H1 (cell line): ENCODE measurements at regions not wholly inside any gene's neighbourhood (a gene's known extent, or its start where the extent isn't known, plus 50 kb on each side); places are given as distances from the start of the nearest gene placed in this dataset.
A peak's percentile ranks its signal among the peaks of the same experiment; 100 is the strongest.

Experiments used
- CTCF ChIA-PET: fragments of 300-600 bp; sonication (Branson Sonifier 250); formaldehyde crosslinking; loops from one replicate; lab custom pipeline; 2021; ENCODE audit not compliant: partially characterized antibody; lab: Charles Lee
- POLR2A ChIA-PET: fragments of 300-600 bp; sonication (Branson Sonifier 250); formaldehyde crosslinking; loops from one replicate; lab custom pipeline; 2021; ENCODE audit warnings: inconsistent platforms; ENCODE audit not compliant: partially characterized antibody; lab: Charles Lee
- DNase-seq, 2 experiments: peaks; one replicate each; pipeline versions ENCODE4 v3.0.0 to v3.0.0-alpha.2; 2010 to 2022; ENCODE audit warnings: low spot score in 2 of 2, low read depth in 1 of 2, mixed read lengths in 1 of 2
- FAIRE-seq: peaks from 2 replicates; lab custom pipeline; 2011; peaks lifted over from hg19 to GRCh38; lab: Jason Lieb, UNC
- H2AFZ ChIP-seq: 2 replicates; pipeline ENCODE4 v1.8.1; 2012; ENCODE audit warnings: low read length, inconsistent platforms
- H2AK5ac ChIP-seq: 2 replicates; pipeline ENCODE4 v1.6.1; 2013; ENCODE audit warnings: low read depth, low read length
- H2BK120ac ChIP-seq: replicated peaks from 2 replicates; pipeline ENCODE3; 2013; ENCODE audit warnings: low read depth, low read length, inconsistent platforms
- H2BK12ac ChIP-seq: 2 replicates; pipeline ENCODE4 v1.6.1; 2013; ENCODE audit warnings: low read depth, low read length
- H2BK15ac ChIP-seq: 2 replicates; pipeline ENCODE4 v1.6.1; 2013; ENCODE audit warnings: low read length
- H2BK20ac ChIP-seq: 2 replicates; pipeline ENCODE4 v1.6.1; 2013; ENCODE audit warnings: low read length
- H2BK5ac ChIP-seq: 2 replicates; pipeline ENCODE4 v1.6.1; 2013; ENCODE audit warnings: low read depth, low read length
- H3K14ac ChIP-seq: 2 replicates; pipeline ENCODE4 v1.6.1; 2013; ENCODE audit warnings: inconsistent platforms; ENCODE audit not compliant: insufficient read length
- H3K18ac ChIP-seq: 2 replicates; pipeline ENCODE4 v1.6.1; 2013; ENCODE audit warnings: low read length; ENCODE audit errors: extremely low read depth
- H3K23ac ChIP-seq: 2 replicates; pipeline ENCODE4 v1.6.1; 2013; ENCODE audit warnings: inconsistent platforms; ENCODE audit not compliant: insufficient read length
- H3K23me2 ChIP-seq: 2 replicates; pipeline ENCODE4 v1.6.1; 2013; ENCODE audit warnings: low read depth, low read length
- H3K27ac ChIP-seq: 2 replicates; pipeline ENCODE4 v1.6.1; 2011; ENCODE audit warnings: low read depth, low read length, inconsistent platforms
- H3K27me3 ChIP-seq, 4 experiments: replicated peaks in 1 of 4; 1 replicate in 1 of 4; 2 replicates in 3 of 4; pipeline versions ENCODE4 v1.6.1 to v1.8.1; 2011 to 2013; ENCODE audit warnings: low read length in 3 of 4, mild to moderate bottlenecking in 3 of 4, inconsistent platforms in 2 of 4, mixed read lengths in 2 of 4, moderate library complexity in 1 of 4; ENCODE audit not compliant: control insufficient read depth in 3 of 4, insufficient read depth in 3 of 4; ENCODE audit errors: extremely low read depth in 1 of 4
- H3K36me3 ChIP-seq, 4 experiments: 2 replicates each; pipeline versions ENCODE4 v1.6.1 to v1.8.1; 2011 to 2013; ENCODE audit warnings: mild to moderate bottlenecking in 4 of 4, low read length in 3 of 4, moderate library complexity in 2 of 4, control low read depth in 1 of 4, inconsistent platforms in 1 of 4; ENCODE audit not compliant: insufficient read depth in 4 of 4, control insufficient read depth in 2 of 4
- H3K4ac ChIP-seq: replicated peaks from 2 replicates; pipeline ENCODE3; 2013; ENCODE audit warnings: low read length, low read depth, mixed read lengths, inconsistent platforms; ENCODE audit not compliant: insufficient read length
- H3K4me1 ChIP-seq, 4 experiments: replicated peaks in 1 of 4; 1 replicate in 1 of 4; 2 replicates in 3 of 4; pipeline versions ENCODE4 v1.6.1 to v1.8.1; 2011 to 2013; ENCODE audit warnings: low read length in 3 of 4, inconsistent platforms in 2 of 4, mixed read lengths in 1 of 4; ENCODE audit not compliant: insufficient read depth in 4 of 4, control insufficient read depth in 3 of 4
- H3K4me2 ChIP-seq, 2 experiments: 2 replicates each; pipeline versions ENCODE4 v1.6.1 to v1.8.1; 2011 to 2013; ENCODE audit warnings: low read depth in 2 of 2, low read length in 2 of 2, control low read depth in 1 of 2, inconsistent platforms in 1 of 2, mild to moderate bottlenecking in 1 of 2; ENCODE audit not compliant: insufficient read depth in 1 of 2
- H3K4me3 ChIP-seq, 4 experiments: fragments of 200-600, 300-600 bp in 1 of 4; sonication (generic), shearing (Covaris generic), sonication (Bioruptor Twin) in 1 of 4; 2 replicates each; pipeline versions ENCODE4 v1.5.1 to v1.8.1; 2011 to 2016; ENCODE audit warnings: low read length in 4 of 4, low read depth in 3 of 4, control low read depth in 2 of 4, inconsistent platforms in 2 of 4, mild to moderate bottlenecking in 2 of 4, mixed read lengths in 1 of 4, moderate library complexity in 1 of 4; ENCODE audit not compliant: insufficient read depth in 2 of 4; ENCODE audit errors: extremely low read depth in 1 of 4
- H3K56ac ChIP-seq: replicated peaks from 2 replicates; pipeline ENCODE3; 2013; ENCODE audit warnings: low read depth, mild to moderate bottlenecking, mixed read lengths, low read length, inconsistent platforms; ENCODE audit not compliant: insufficient read length
- H3K79me1 ChIP-seq: 2 replicates; pipeline ENCODE4 v1.6.1; 2013; ENCODE audit warnings: low read depth, low read length, control low read depth
- H3K79me2 ChIP-seq, 2 experiments: 2 replicates each; pipeline versions ENCODE4 v1.6.1 to v1.8.1; 2012 to 2013; ENCODE audit warnings: low read length in 2 of 2, mild to moderate bottlenecking in 2 of 2, inconsistent platforms in 1 of 2; ENCODE audit not compliant: insufficient read depth in 2 of 2, control insufficient read depth in 1 of 2
- H3K9ac ChIP-seq, 4 experiments: replicated peaks in 1 of 4; 1 replicate in 1 of 4; 2 replicates in 3 of 4; pipeline versions ENCODE4 v1.6.1 to v1.8.1; 2011 to 2013; ENCODE audit warnings: low read depth in 3 of 4, low read length in 3 of 4, control low read depth in 2 of 4, mild to moderate bottlenecking in 2 of 4, moderate library complexity in 2 of 4, inconsistent platforms in 1 of 4; ENCODE audit errors: extremely low read depth in 1 of 4
- H3K9me3 ChIP-seq, 2 experiments: 2 replicates each; pipeline versions ENCODE4 v1.6.1 to v1.8.1; 2012 to 2013; ENCODE audit warnings: mild to moderate bottlenecking in 2 of 2, moderate library complexity in 2 of 2, control low read depth in 1 of 2, inconsistent platforms in 1 of 2, low read depth in 1 of 2, low read length in 1 of 2, mixed read lengths in 1 of 2; ENCODE audit not compliant: insufficient read depth in 2 of 2
- H4K20me1 ChIP-seq, 2 experiments: replicated peaks in 1 of 2; 2 replicates each; pipeline versions ENCODE3 to v1.8.1; 2011 to 2013; ENCODE audit warnings: inconsistent platforms in 2 of 2, low read length in 2 of 2, mild to moderate bottlenecking in 1 of 2; ENCODE audit not compliant: insufficient read depth in 2 of 2, control insufficient read depth in 1 of 2
- H4K5ac ChIP-seq: 2 replicates; pipeline ENCODE4 v1.6.1; 2013; ENCODE audit warnings: low read length, low read depth, mixed read lengths, inconsistent platforms; ENCODE audit not compliant: insufficient read length
- H4K8ac ChIP-seq: 2 replicates; pipeline ENCODE4 v1.8.0; 2013; ENCODE audit warnings: mild to moderate bottlenecking, moderate library complexity, low read length, inconsistent platforms; ENCODE audit not compliant: insufficient read depth; ENCODE audit errors: extremely low read depth
- H4K91ac ChIP-seq: replicated peaks from 2 replicates; pipeline ENCODE3; 2013; ENCODE audit warnings: low read length, mixed read lengths, inconsistent platforms; ENCODE audit not compliant: insufficient read length
- CHD1 ChIP-seq: IDR thresholded peaks from 2 replicates; pipeline ENCODE4 v1.6.1; 2012; ENCODE audit warnings: low read depth, low read length, improper control_type of control experiment
- JUND ChIP-seq: IDR thresholded peaks from 2 replicates; pipeline ENCODE4 v1.6.1; 2011; ENCODE audit warnings: mild to moderate bottlenecking, improper control_type of control experiment, low read length
- KDM1A ChIP-seq: fragments of 200-600, 300-600 bp; sonication (generic); IDR thresholded peaks from 2 replicates; pipeline ENCODE4 v1.7.1; 2016; ENCODE audit warnings: mild to moderate bottlenecking, low read length, borderline replicate concordance
- POLR2A ChIP-seq, 2 experiments: IDR thresholded peaks; 1 replicate in 1 of 2; 2 replicates in 1 of 2; pipeline ENCODE4 v1.6.1; 2011; ENCODE audit warnings: low read depth in 2 of 2, low read length in 2 of 2, mild to moderate bottlenecking in 2 of 2; ENCODE audit errors: control extremely low read depth in 1 of 2
- SP1 ChIP-seq: IDR thresholded peaks from 2 replicates; pipeline ENCODE4 v1.6.1; 2011; ENCODE audit warnings: low read depth, low read length
- SP4 ChIP-seq: IDR thresholded peaks from 2 replicates; pipeline ENCODE4 v1.6.1; 2012; ENCODE audit warnings: low read length, inconsistent platforms
- YY1 ChIP-seq: IDR thresholded peaks from 2 replicates; pipeline ENCODE4 v1.6.1; 2011; ENCODE audit warnings: low read depth, mild to moderate bottlenecking, low read length
- WGBS, 2 experiments: shearing (Covaris generic) in 1 of 2; methylation state at CpG; one replicate each; pipeline versions ENCODE4 v1.1.6 to v1.1.7; 2013 to 2015; ENCODE audit warnings: low lambda C conversion rate in 2 of 2, mixed read lengths in 2 of 2, inconsistent platforms in 1 of 2, low coverage in 1 of 2, missing lambda C conversion rate in 1 of 2; ENCODE audit not compliant: insufficient replicate concordance in 2 of 2, insufficient coverage in 1 of 2, insufficient read length in 1 of 2; ENCODE audit errors: extremely low coverage in 1 of 2, missing lambda C conversion rate in 1 of 2; 5-methylcytosine and 5-hydroxymethylcytosine counted together

GRCh38 chr2:128495996-128496547 lies 177.4 kb upstream of the HS6ST1 start:
- Histone ChIP-seq H3K18ac (no peak overlapping the region), H3K4me3 (no peak overlapping the region), H3K14ac (no peak overlapping the region), H3K36me3 (no peaks in the 10 kb centered on the region), H3K4me1 (peaks cover 4 to 26% (median 18%) of the 10 kb centered on the region in 4 experiments), H3K4ac (no peak overlapping the region), H3K23me2 (no peaks in the 10 kb centered on the region), H2BK12ac (peak overlapping the region; percentile 60; the same call in 1 of the 2 replicates), H3K4me2 (no peak overlapping the region), H3K27ac (no peak overlapping the region), H3K9me3 (peaks cover 0 to 4% of the 10 kb centered on the region in 2 experiments; a peak in 1 of 4 replicates), H3K9ac (no peak overlapping the region), H4K5ac (no peak overlapping the region), H3K56ac (no peak overlapping the region), H2BK20ac (peak overlapping the region; percentile 86; the same call in 1 of the 2 replicates), H2BK120ac (no peak overlapping the region), H3K27me3 (no peaks in the 10 kb centered on the region; a peak in 1 of 7 replicates), H2BK15ac (no peak overlapping the region; the same call in 1 of the 2 replicates), H3K79me2 (no peaks in the 10 kb centered on the region), H3K23ac (no peak overlapping the region), H2AFZ (no peak overlapping the region), H2AK5ac (0 out of 2 replicates have a peak overlapping the region, but pooled peaks have one; percentile 9), H2BK5ac (no peak overlapping the region), H3K79me1 (no peaks in the 10 kb centered on the region), H4K91ac (peak overlapping the region; percentile 49), H4K20me1 (no peaks in the 10 kb centered on the region), H4K8ac (no peak overlapping the region)
- 89% methylated on average over 4 of the region's 4 CpGs; no CpG with 5 or more reads in 1 of the 2 experiments for WGBS, 2 experiments
- ChIA-PET POLR2A (no interaction called here), CTCF (interaction anchor here (0.7 kb wide), 1 partner anchor 41 kb away, joined by 3 read pairs; no protein-coding TSS in a partner anchor)
- no peak for FAIRE-seq
- DNase-seq: peak in 1 of 2 experiments; percentile 13
- TF ChIP-seq POLR2A (IDR thresholded peaks at IDR 0.05; ENCODE audit: control extremely low read depth in 1 of 2, low read depth in 2 of 2, low read length in 2 of 2): no peak
- no peak for TF ChIP-seq CHD1
- TF ChIP-seq SP4: no peak
- TF ChIP-seq KDM1A: no peak
- no peak for TF ChIP-seq YY1
- no peak for TF ChIP-seq JUND
- TF ChIP-seq SP1: no peak
